CD14-positive monocyte (primary cell): ENCODE measurements at regions not wholly inside any gene's neighbourhood (a gene's known extent, or its start where the extent isn't known, plus 50 kb on each side); places are given as distances from the start of the nearest gene placed in this dataset.

ENCODE experiments used
- DNase-seq, 3 donors: peaks; one replicate each; pipeline ENCODE4 v3.0.0-alpha.2; 2011 to 2022
- H2AFZ ChIP-seq: 2 replicates; pipeline ENCODE4 v1.6.0; 2012; ENCODE audit warnings: mild to moderate bottlenecking, low read depth, low read length, inconsistent platforms; ENCODE audit not compliant: insufficient read depth, poor library complexity, severe bottlenecking
- H3K27ac ChIP-seq, 2 donors: 1 replicate in 1 of 2; 2 replicates in 1 of 2; pipeline ENCODE4 v1.5.1; 2012 to 2013; ENCODE audit warnings: low read length in 2 of 2, control low read depth in 1 of 2, inconsistent platforms in 1 of 2, low read depth in 1 of 2, mild to moderate bottlenecking in 1 of 2
- H3K27me3 ChIP-seq, 2 donors: one replicate each; pipeline versions ENCODE4 v1.6.0 to v1.6.1; 2011 to 2013; ENCODE audit warnings: low read length in 2 of 2; ENCODE audit not compliant: control insufficient read depth in 2 of 2, insufficient read depth in 2 of 2
- H3K36me3 ChIP-seq, 2 donors: replicated peaks in 1 of 2; 1 replicate in 1 of 2; 2 replicates in 1 of 2; pipeline versions ENCODE4 v1.5.1 to v1.6.1; 2012 to 2013; ENCODE audit warnings: low read length in 2 of 2, control low read depth in 1 of 2, inconsistent platforms in 1 of 2, mild to moderate bottlenecking in 1 of 2; ENCODE audit not compliant: insufficient read depth in 2 of 2, control insufficient read depth in 1 of 2
- H3K4me1 ChIP-seq, 2 donors: 1 replicate in 1 of 2; 2 replicates in 1 of 2; pipeline versions ENCODE4 v1.5.1 to v1.6.1; 2012 to 2013; ENCODE audit warnings: low read length in 2 of 2, control low read depth in 1 of 2, inconsistent platforms in 1 of 2, mild to moderate bottlenecking in 1 of 2, moderate library complexity in 1 of 2; ENCODE audit not compliant: insufficient read depth in 2 of 2, control insufficient read depth in 1 of 2
- H3K4me2 ChIP-seq: replicated peaks from 2 replicates; pipeline ENCODE3; 2012; ENCODE audit warnings: low read length, moderate library complexity, mild to moderate bottlenecking; ENCODE audit not compliant: poor library complexity, severe bottlenecking; ENCODE audit errors: extremely low read depth
- H3K4me3 ChIP-seq, 3 experiments: fragments of 200-600 bp in 1 of 3; sonication (generic) in 1 of 3; replicated peaks in 1 of 3; 1 replicate in 2 of 3; 2 replicates in 1 of 3; pipeline ENCODE4 v1.5.1; 2011 to 2013; ENCODE audit warnings: low read length in 3 of 3, mild to moderate bottlenecking in 3 of 3, control low read depth in 2 of 3, low read depth in 2 of 3, inconsistent platforms in 1 of 3, moderate library complexity in 1 of 3
- H3K79me2 ChIP-seq: 2 replicates; pipeline ENCODE4 v1.6.0; 2012; ENCODE audit warnings: mild to moderate bottlenecking, control low read depth, inconsistent platforms, low read length, moderate library complexity; ENCODE audit not compliant: insufficient read depth
- H3K9ac ChIP-seq: 2 replicates; pipeline ENCODE4 v1.6.0; 2017; ENCODE audit warnings: low read length, mild to moderate bottlenecking; ENCODE audit not compliant: insufficient read depth, poor library complexity, severe bottlenecking
- H3K9me3 ChIP-seq, 2 donors: replicated peaks in 1 of 2; 1 replicate in 1 of 2; 2 replicates in 1 of 2; pipeline versions ENCODE4 v1.5.1 to v1.6.1; 2012 to 2013; ENCODE audit warnings: low read length in 2 of 2, control low read depth in 1 of 2; ENCODE audit not compliant: control insufficient read depth in 1 of 2, insufficient read depth in 1 of 2
- H4K20me1 ChIP-seq: 2 replicates; pipeline ENCODE4 v1.6.0; 2012; ENCODE audit warnings: mild to moderate bottlenecking, low read length, control low read depth, moderate library complexity; ENCODE audit not compliant: insufficient read depth
- H3K27ac Mint-ChIP-seq, 7 donors: one replicate each; pipeline ENCODE4 v1.8.0; 2020; ENCODE audit warnings: mild to moderate bottlenecking in 7 of 7, mixed read lengths in 7 of 7, moderate library complexity in 6 of 7, inconsistent platforms in 2 of 7
- H3K27me3 Mint-ChIP-seq, 3 donors: one replicate each; pipeline ENCODE4 v1.8.0; 2021 to 2022; ENCODE audit warnings: low read depth in 3 of 3, mild to moderate bottlenecking in 3 of 3, mixed read lengths in 3 of 3, moderate library complexity in 3 of 3, inconsistent platforms in 1 of 3
- H3K36me3 Mint-ChIP-seq, 2 donors: one replicate each; pipeline ENCODE4 v1.8.0; 2020; ENCODE audit warnings: mixed read lengths in 2 of 2, inconsistent platforms in 1 of 2, mild to moderate bottlenecking in 1 of 2
- H3K4me1 Mint-ChIP-seq: one replicate; pipeline ENCODE4 v1.8.0; 2020; ENCODE audit warnings: mild to moderate bottlenecking, mixed read lengths
- H3K4me3 Mint-ChIP-seq, 2 donors: one replicate each; pipeline ENCODE4 v1.8.0; 2020; ENCODE audit warnings: mild to moderate bottlenecking in 2 of 2, mixed read lengths in 2 of 2, moderate library complexity in 1 of 2
- H3K9me3 Mint-ChIP-seq, 7 donors: one replicate each; pipeline ENCODE4 v1.8.0; 2020 to 2022; ENCODE audit warnings: mixed read lengths in 7 of 7, mild to moderate bottlenecking in 6 of 7, moderate library complexity in 6 of 7, inconsistent platforms in 2 of 7
- CTCF ChIP-seq: fragments of 200-600 bp; IDR thresholded peaks from one replicate; pipeline ENCODE4 v1.8.0; 2022; ENCODE audit warnings: antibody characterized with exemption, mild to moderate bottlenecking
- WGBS: methylation state at CpG from one replicate; pipeline ENCODE4 v1.1.5; 2013; ENCODE audit warnings: missing lambda C conversion rate; ENCODE audit not compliant: insufficient coverage; 5-methylcytosine and 5-hydroxymethylcytosine counted together
- intact Hi-C, 2 donors: fragments of 100-400 bp; cut with micrococcal nuclease; formaldehyde crosslinking; loops; one replicate each; pipeline versions ENCODE4 v1.15.0 to v1.15.1; 2023

GRCh38 chr1:103336408-103336807 lies 189.1 kb upstream of the RNPC3 start:
- Histone ChIP-seq H3K27ac (no peak overlapping the region), H3K9ac (no peak overlapping the region), H3K4me3 (no peak overlapping the region), H3K79me2 (no peaks in the 10 kb centered on the region), H3K4me1 (no peaks in the 10 kb centered on the region), H3K4me2 (no peak overlapping the region), H2AFZ (no peak overlapping the region), H3K9me3 (no peaks in the 10 kb centered on the region), H3K27me3 (no peaks in the 10 kb centered on the region), H4K20me1 (no peaks in the 10 kb centered on the region), H3K36me3 (no peaks in the 10 kb centered on the region)
- Mint-ChIP-seq H3K36me3 (no peaks in the 10 kb centered on the region), H3K9me3 (no peaks in the 10 kb centered on the region), H3K27ac (no peak overlapping the region), H3K27me3 (no peaks in the 10 kb centered on the region), H3K4me3 (no peak overlapping the region), H3K4me1 (no peaks in the 10 kb centered on the region)
- TF ChIP-seq CTCF: no peak
- WGBS: no CpG with 5 or more reads among the region's 1 CpG
- intact Hi-C loops: no loop called here
- DNase-seq: no peak

GRCh38 chr1:103333141-103333540 lies 192.4 kb upstream of the RNPC3 start:
- no CpG with 5 or more reads among the region's 5 CpGs for WGBS
- H3K36me3 Mint-ChIP-seq: no peaks in the 10 kb centered on the region
- Histone ChIP-seq H3K9me3 (no peaks in the 10 kb centered on the region), H3K27ac (no peak overlapping the region), H3K4me1 (no peaks in the 10 kb centered on the region), H2AFZ (no peak overlapping the region), H3K4me2 (no peak overlapping the region), H3K79me2 (no peaks in the 10 kb centered on the region), H3K9ac (no peak overlapping the region), H3K36me3 (no peaks in the 10 kb centered on the region), H3K4me3 (no peak overlapping the region), H4K20me1 (no peaks in the 10 kb centered on the region), H3K27me3 (no peaks in the 10 kb centered on the region)
- peaks cover 0 to 2% (median 0%) of the 10 kb centered on the region in 7 donors for H3K9me3 Mint-ChIP-seq
- peaks cover 0 to 1% (median 0%) of the 10 kb centered on the region in 3 donors for H3K27me3 Mint-ChIP-seq
- intact Hi-C loops: no loop called here
- no peak for TF ChIP-seq CTCF
- no peak overlapping the region for H3K27ac Mint-ChIP-seq
- no peaks in the 10 kb centered on the region for H3K4me1 Mint-ChIP-seq
- DNase-seq: no peak
- H3K4me3 Mint-ChIP-seq: no peak overlapping the region
